ENCODE measurements at regions not wholly inside any gene's neighbourhood (a gene's known extent, or its start where the extent isn't known, plus 50 kb on each side); places are given as distances from the start of the nearest gene placed in this dataset.

DNA sequence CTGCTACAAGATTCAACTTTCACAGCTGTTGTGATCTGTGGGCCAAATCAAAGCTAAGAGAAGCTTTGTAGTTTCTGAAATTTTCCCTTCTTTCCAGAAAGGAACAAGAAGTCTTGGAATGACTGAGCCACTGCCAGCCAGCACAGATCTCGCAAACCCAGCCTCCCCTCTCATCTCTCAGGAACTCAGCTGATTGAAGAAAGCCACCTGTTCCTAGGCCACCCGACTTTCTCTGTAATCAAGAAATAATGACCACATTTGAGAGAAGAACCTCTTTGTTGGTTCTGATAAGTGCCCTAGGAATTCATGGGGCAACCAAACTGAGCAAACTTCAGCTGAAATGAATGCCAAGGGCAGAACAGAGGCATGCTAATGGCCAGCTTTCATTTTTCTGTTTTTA, 61.7 kb downstream of the HDGFL1 start:
- H3K4me3 ChIP-seq = no peak overlapping the region
- peaks cover 0 to 28% (median 0%) of the 10 kb centered on the region in 9 donors for H3K4me1 ChIP-seq
- no peak overlapping the region for H3K27ac ChIP-seq
- H3K27me3 ChIP-seq = no peaks in the 10 kb centered on the region
- no peaks in the 10 kb centered on the region for H3K36me3 ChIP-seq
- intact Hi-C loops (cut with DNase I) = loop anchor here in 1 of 10 donors (5.0 kb wide), 1 partner anchor 811 kb away; no protein-coding TSS in a partner anchor
- TF ChIP-seq, protein P1, sequence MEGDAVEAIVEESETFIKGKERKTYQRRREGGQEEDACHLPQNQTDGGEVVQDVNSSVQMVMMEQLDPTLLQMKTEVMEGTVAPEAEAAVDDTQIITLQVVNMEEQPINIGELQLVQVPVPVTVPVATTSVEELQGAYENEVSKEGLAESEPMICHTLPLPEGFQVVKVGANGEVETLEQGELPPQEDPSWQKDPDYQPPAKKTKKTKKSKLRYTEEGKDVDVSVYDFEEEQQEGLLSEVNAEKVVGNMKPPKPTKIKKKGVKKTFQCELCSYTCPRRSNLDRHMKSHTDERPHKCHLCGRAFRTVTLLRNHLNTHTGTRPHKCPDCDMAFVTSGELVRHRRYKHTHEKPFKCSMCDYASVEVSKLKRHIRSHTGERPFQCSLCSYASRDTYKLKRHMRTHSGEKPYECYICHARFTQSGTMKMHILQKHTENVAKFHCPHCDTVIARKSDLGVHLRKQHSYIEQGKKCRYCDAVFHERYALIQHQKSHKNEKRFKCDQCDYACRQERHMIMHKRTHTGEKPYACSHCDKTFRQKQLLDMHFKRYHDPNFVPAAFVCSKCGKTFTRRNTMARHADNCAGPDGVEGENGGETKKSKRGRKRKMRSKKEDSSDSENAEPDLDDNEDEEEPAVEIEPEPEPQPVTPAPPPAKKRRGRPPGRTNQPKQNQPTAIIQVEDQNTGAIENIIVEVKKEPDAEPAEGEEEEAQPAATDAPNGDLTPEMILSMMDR (IDR thresholded peaks at IDR 0.05) = no peak
- no peak for DNase-seq
- 41 to 54% methylated on average over 2 of the region's 2 CpGs for WGBS, 2 donors
- ATAC-seq = peak in 5 of 8 donors; percentile 52 to 74 (median 64)
- H3K9me3 ChIP-seq = peaks cover 0 to 19% (median 7%) of the 10 kb centered on the region in 11 donors

- no peaks in the 10 kb centered on the region for H3K27me3 ChIP-seq
- TF ChIP-seq, protein P1 (IDR thresholded peaks at IDR 0.05) = no peak
- WGBS, 2 donors = 91% methylated on average over 2 of the region's 2 CpGs
- no peak overlapping the region for H3K27ac ChIP-seq
- intact Hi-C loops (cut with DNase I) = loop anchor here in 1 of 10 donors (5.0 kb wide), 1 partner anchor 810 kb away; no protein-coding TSS in a partner anchor
- no peaks in the 10 kb centered on the region for H3K36me3 ChIP-seq
- ATAC-seq = no peak
- no peak for DNase-seq
- peaks cover 0 to 4% (median 0%) of the 10 kb centered on the region in 11 donors for H3K9me3 ChIP-seq
- H3K4me3 ChIP-seq = no peak overlapping the region
- H3K4me1 ChIP-seq = peaks cover 0 to 38% (median 4%) of the 10 kb centered on the region in 9 donors
Observed at GRCh38 chr6:22632581-22633145, 63.3 kb downstream of the HDGFL1 start.

GRCh38 chr6:22636452-22636851, 67.1 kb downstream of the HDGFL1 start:
- ATAC-seq (peak in 1 of 8 donors; percentile 55), DNase-seq (no peak)
- Histone ChIP-seq H3K36me3 (no peaks in the 10 kb centered on the region), H3K27ac (no peak overlapping the region), H3K4me3 (no peak overlapping the region), H3K4me1 (peaks cover 0 to 23% (median 4%) of the 10 kb centered on the region in 9 donors), H3K9me3 (no peaks in the 10 kb centered on the region), H3K27me3 (no peaks in the 10 kb centered on the region)
- TF ChIP-seq, protein P1 (IDR thresholded peaks at IDR 0.05) = no peak
- 43 to 50% methylated on average over 4 of the region's 4 CpGs for WGBS, 2 donors
- intact Hi-C loops (cut with DNase I) = no loop called here

DNA sequence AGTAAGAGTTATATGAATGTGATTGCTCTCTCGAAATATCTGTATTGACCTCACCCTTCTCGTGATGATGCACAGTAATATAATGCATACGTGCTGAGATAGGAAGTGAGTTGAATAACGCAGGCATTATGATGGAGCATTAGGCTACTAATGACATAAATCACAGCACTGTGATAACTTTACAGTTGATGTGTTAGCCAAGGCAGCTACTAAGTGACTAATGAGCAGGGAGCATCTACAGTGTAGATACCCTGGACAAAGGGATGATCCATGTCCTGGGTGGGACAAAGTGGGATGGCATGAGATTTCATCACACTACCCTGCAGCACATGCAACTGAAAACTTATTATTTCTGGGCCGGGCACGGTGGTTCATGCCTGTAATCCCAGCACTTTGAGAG, 68.4 kb downstream of the HDGFL1 start:
- 97 to 98% methylated on average over 6 of the region's 6 CpGs for WGBS, 2 donors
- H3K27ac ChIP-seq = no peak overlapping the region
- no peak overlapping the region for H3K4me3 ChIP-seq
- intact Hi-C loops (cut with DNase I) = no loop called here
- no peaks in the 10 kb centered on the region for H3K9me3 ChIP-seq
- H3K4me1 ChIP-seq = peaks cover 0 to 11% (median 4%) of the 10 kb centered on the region in 9 donors
- no peaks in the 10 kb centered on the region for H3K36me3 ChIP-seq
- ATAC-seq (no peak), DNase-seq (no peak)
- no peaks in the 10 kb centered on the region for H3K27me3 ChIP-seq
- TF ChIP-seq, protein P1 (IDR thresholded peaks at IDR 0.05) = no peak
